IMR-90 (cell line): ENCODE measurements at regions not wholly inside any gene's neighbourhood (a gene's known extent, or its start where the extent isn't known, plus 50 kb on each side); places are given as distances from the start of the nearest gene placed in this dataset.

Source experiments
- ATAC-seq: fragments of 200-7000 bp; cut with Tn5 transposase; 2 replicates; pipeline ENCODE4 v1.9.1; 2020; ENCODE audit warnings: low read depth, mild to moderate bottlenecking, moderate library complexity
- BruUV-seq: library from RNA; stranded (reverse); fragments of 400-500 nt; replicated peaks from 2 replicates; lab custom pipeline; 2021; lab: Mats Ljungman, UMichigan
- CTCF ChIA-PET: fragments of 300-600 bp; formaldehyde crosslinking; extraction: SDS; loops from one replicate; lab custom pipeline; 2021; ENCODE audit warnings: antibody characterized with exemption; lab: Yijun Ruan, JAX
- POLR2A ChIA-PET: fragments of 300-600 bp; sonication (Branson Sonifier 250); formaldehyde crosslinking; loops from one replicate; lab custom pipeline; 2022; ENCODE audit warnings: antibody characterized with exemption; ENCODE audit not compliant: unreplicated experiment; lab: Charles Lee
- DNase-seq: peaks from one replicate; pipeline ENCODE4 v3.0.0; 2013
- H2AFZ ChIP-seq: replicated peaks from 2 replicates; pipeline ENCODE3; 2013; ENCODE audit warnings: low read length, mild to moderate bottlenecking; ENCODE audit not compliant: poor library complexity
- H2AK5ac ChIP-seq: 2 replicates; pipeline ENCODE4 v1.6.1; 2013; ENCODE audit warnings: low read depth, low read length, inconsistent platforms
- H2AK9ac ChIP-seq: replicated peaks from 2 replicates; pipeline ENCODE3; 2013; ENCODE audit warnings: mild to moderate bottlenecking, low read depth, low read length, moderate library complexity; ENCODE audit not compliant: poor library complexity
- H2BK120ac ChIP-seq: 2 replicates; pipeline ENCODE4 v1.6.1; 2013; ENCODE audit warnings: low read depth, low read length, inconsistent platforms
- H2BK15ac ChIP-seq: 3 replicates; pipeline ENCODE4 v1.6.1; 2013; ENCODE audit warnings: low read depth, low read length, inconsistent platforms
- H2BK20ac ChIP-seq: 2 replicates; pipeline ENCODE4 v1.6.1; 2013; ENCODE audit warnings: low read depth, mild to moderate bottlenecking, inconsistent platforms, low read length, moderate library complexity
- H2BK5ac ChIP-seq: 2 replicates; pipeline ENCODE4 v1.6.1; 2013; ENCODE audit warnings: mild to moderate bottlenecking, low read depth, low read length, inconsistent platforms; ENCODE audit not compliant: poor library complexity, severe bottlenecking
- H3K14ac ChIP-seq: replicated peaks from 2 replicates; pipeline ENCODE4 v1.6.1; 2013; ENCODE audit warnings: low read depth, low read length, inconsistent platforms
- H3K18ac ChIP-seq: 2 replicates; pipeline ENCODE4 v1.6.1; 2013; ENCODE audit warnings: low read depth, low read length, control low read depth
- H3K23ac ChIP-seq: 2 replicates; pipeline ENCODE4 v1.6.1; 2013; ENCODE audit warnings: low read depth, low read length, inconsistent platforms
- H3K27ac ChIP-seq: 2 replicates; pipeline ENCODE4 v1.5.1; 2013; ENCODE audit warnings: mild to moderate bottlenecking, control low read depth, low read length; ENCODE audit not compliant: insufficient read depth
- H3K27me3 ChIP-seq: 2 replicates; pipeline ENCODE4 v1.6.1; 2013; ENCODE audit warnings: low read length; ENCODE audit not compliant: control insufficient read depth, insufficient read depth
- H3K36me3 ChIP-seq: 2 replicates; pipeline ENCODE4 v1.6.1; 2013; ENCODE audit warnings: low read length, mixed read lengths; ENCODE audit not compliant: control insufficient read depth, insufficient read depth
- H3K4ac ChIP-seq: 2 replicates; pipeline ENCODE4 v1.6.1; 2013; ENCODE audit warnings: low read depth, low read length, inconsistent platforms
- H3K4me1 ChIP-seq: 2 replicates; pipeline ENCODE4 v1.6.1; 2013; ENCODE audit warnings: low read length, mixed read lengths; ENCODE audit not compliant: control insufficient read depth, insufficient read depth
- H3K4me2 ChIP-seq: 2 replicates; pipeline ENCODE4 v1.6.1; 2013; ENCODE audit warnings: low read depth, mild to moderate bottlenecking, control low read depth, low read length, moderate library complexity
- H3K4me3 ChIP-seq: 2 replicates; pipeline ENCODE4 v1.5.1; 2013; ENCODE audit warnings: low read depth, mild to moderate bottlenecking, control low read depth, low read length, moderate library complexity; ENCODE audit not compliant: insufficient read depth
- H3K56ac ChIP-seq: 2 replicates; pipeline ENCODE4 v1.6.1; 2013; ENCODE audit warnings: low read length, inconsistent platforms; ENCODE audit not compliant: insufficient read depth; ENCODE audit errors: extremely low read depth
- H3K79me1 ChIP-seq, 2 experiments: 2 replicates each; pipeline ENCODE4 v1.6.1; 2013; ENCODE audit warnings: low read length in 2 of 2, inconsistent platforms in 1 of 2, low read depth in 1 of 2
- H3K9ac ChIP-seq: 2 replicates; pipeline ENCODE4 v1.6.1; 2013; ENCODE audit warnings: low read depth, low read length, control low read depth
- H3K9me1 ChIP-seq: 2 replicates; pipeline ENCODE4 v1.6.1; 2013; ENCODE audit warnings: low read length, inconsistent platforms; ENCODE audit not compliant: insufficient read depth
- H3K9me3 ChIP-seq: 2 replicates; pipeline ENCODE4 v1.6.1; 2013; ENCODE audit warnings: low read length; ENCODE audit not compliant: control insufficient read depth, insufficient read depth
- H4K20me1 ChIP-seq: 2 replicates; pipeline ENCODE4 v1.6.1; 2013; ENCODE audit warnings: low read length, inconsistent platforms; ENCODE audit not compliant: insufficient read depth
- H4K5ac ChIP-seq: 2 replicates; pipeline ENCODE4 v1.6.1; 2013; ENCODE audit warnings: mild to moderate bottlenecking, low read depth, low read length, control low read depth
- H4K8ac ChIP-seq, 2 experiments: 2 replicates each; pipeline ENCODE4 v1.6.1; 2013; ENCODE audit warnings: low read depth in 2 of 2, low read length in 2 of 2, control low read depth in 1 of 2, inconsistent platforms in 1 of 2
- H4K91ac ChIP-seq: 2 replicates; pipeline ENCODE4 v1.6.1; 2013; ENCODE audit warnings: low read depth, low read length, inconsistent platforms; ENCODE audit not compliant: insufficient read depth
- CEBPB ChIP-seq: IDR thresholded peaks from 2 replicates; pipeline ENCODE4 v1.6.1; 2012; ENCODE audit warnings: low read depth, low read length, improper control_type of control experiment
- CHD1 ChIP-seq: IDR thresholded peaks from 2 replicates; pipeline ENCODE4 v1.6.1; 2012; ENCODE audit warnings: low read depth, low read length, improper control_type of control experiment
- FOS ChIP-seq: fragments of 150-350 bp; IDR thresholded peaks from 2 replicates; pipeline ENCODE4 v1.6.1; 2016; ENCODE audit warnings: low read depth, low read length
- MAFK ChIP-seq: IDR thresholded peaks from 2 replicates; pipeline ENCODE4 v1.6.1; 2012; ENCODE audit warnings: low read depth, low read length, improper control_type of control experiment
- MXI1 ChIP-seq: IDR thresholded peaks from 2 replicates; pipeline ENCODE4 v1.6.1; 2012; ENCODE audit warnings: low read depth, mild to moderate bottlenecking, low read length, moderate library complexity, borderline replicate concordance
- NFE2L2 ChIP-seq: fragments of 150-350 bp; IDR thresholded peaks from 2 replicates; pipeline ENCODE4 v1.6.1; 2016; ENCODE audit warnings: low read depth, mild to moderate bottlenecking, low read length
- POLR2A ChIP-seq: IDR thresholded peaks from 2 replicates; pipeline ENCODE4 v1.6.1; 2012; ENCODE audit warnings: mild to moderate bottlenecking, low read depth, low read length
- RAD21 ChIP-seq: IDR thresholded peaks from 2 replicates; pipeline ENCODE4 v1.6.1; 2012; ENCODE audit warnings: low read length, improper control_type of control experiment
- RCOR1 ChIP-seq: IDR thresholded peaks from 2 replicates; pipeline ENCODE4 v1.6.1; 2012; ENCODE audit warnings: mild to moderate bottlenecking, low read length, improper control_type of control experiment; ENCODE audit not compliant: insufficient replicate concordance
- RFX5 ChIP-seq: IDR thresholded peaks from 2 replicates; pipeline ENCODE4 v1.8.0; 2012; ENCODE audit warnings: low read depth, mild to moderate bottlenecking, low read length, moderate library complexity
- WGBS, 2 experiments: methylation state at CpG; one replicate each; pipeline versions ENCODE4 v1.1.5 to v1.1.7; 2013; ENCODE audit warnings: missing lambda C conversion rate in 2 of 2; ENCODE audit not compliant: insufficient read length in 1 of 2; ENCODE audit errors: extremely low coverage in 2 of 2; 5-methylcytosine and 5-hydroxymethylcytosine counted together
- dilution Hi-C: fragments of 300-500 bp; cut with HindIII; formaldehyde crosslinking; loops from one replicate; pipeline ENCODE4 v1.14.3; 2018; ENCODE audit warnings: low sequenced_read_pairs; ENCODE audit not compliant: unreplicated experiment
- in situ Hi-C: fragments of 300-500 bp; cut with MboI; formaldehyde crosslinking; loops from 3 replicates; pipeline ENCODE4 v1.14.3; 2019; ENCODE audit warnings: low sequenced_read_pairs, inconsistent platforms, mixed read lengths
- intact Hi-C: fragments of 100-400 bp; cut with micrococcal nuclease; formaldehyde crosslinking; loops from 2 replicates; pipeline ENCODE4 v1.10.0; 2022
- TF ChIP-seq, protein P1 (sequence below): fragments of 150-350 bp; IDR thresholded peaks from 2 replicates; pipeline ENCODE4 v1.6.1; 2016; ENCODE audit warnings: low read depth, mild to moderate bottlenecking, low read length, moderate library complexity, borderline replicate concordance

DNA sequence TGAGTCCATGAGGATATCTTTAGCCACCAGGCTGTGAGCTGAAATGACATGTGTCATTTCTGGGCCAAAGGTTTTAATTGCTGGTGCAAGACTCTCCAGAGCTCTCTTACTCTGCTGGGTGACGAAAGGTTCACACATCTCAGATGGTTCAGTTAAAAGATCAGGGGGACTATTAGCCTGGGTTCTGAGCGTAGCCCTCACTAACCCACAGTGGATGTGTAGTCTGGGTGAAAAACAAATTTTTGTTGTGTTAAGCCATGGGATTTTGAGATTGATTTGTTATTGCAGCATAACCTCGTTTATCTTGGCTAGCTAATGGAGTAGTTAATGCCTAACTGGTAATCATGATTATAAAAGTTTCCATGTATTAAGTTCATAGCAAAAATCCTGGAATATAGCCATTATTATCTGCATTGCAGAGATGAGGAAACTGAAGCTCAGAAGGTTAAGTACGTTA lies 251.5 kb downstream of the RMST start:
- Histone ChIP-seq H3K14ac (no peak overlapping the region), H3K4ac (no peak overlapping the region), H3K4me3 (no peak overlapping the region), H3K27ac (no peak overlapping the region), H2AFZ (no peak overlapping the region), H3K18ac (no peak overlapping the region), H4K5ac (no peak overlapping the region), H3K9me3 (peaks cover 10% of the 10 kb centered on the region), H4K8ac (no peak overlapping the region), H3K4me1 (no peaks in the 10 kb centered on the region), H2BK20ac (no peak overlapping the region), H2AK5ac (no peak overlapping the region), H2BK15ac (no peak overlapping the region), H3K79me1 (no peaks in the 10 kb centered on the region), H3K4me2 (no peak overlapping the region), H4K20me1 (no peaks in the 10 kb centered on the region), H3K9ac (no peak overlapping the region), H3K36me3 (no peaks in the 10 kb centered on the region), H3K56ac (no peak overlapping the region), H2BK5ac (no peak overlapping the region), H2BK120ac (no peak overlapping the region), H3K23ac (no peak overlapping the region), H4K91ac (no peak overlapping the region), H2AK9ac (no peak overlapping the region), H3K27me3 (no peaks in the 10 kb centered on the region), H3K9me1 (no peaks in the 10 kb centered on the region)
- intact Hi-C loops (no loop called here), in situ Hi-C loops (no loop called here), dilution Hi-C loops (no loop called here)
- no CpG with 5 or more reads among the region's 4 CpGs for WGBS, 2 experiments
- TF ChIP-seq MAFK: no peak
- no peak for TF ChIP-seq FOS
- no peak for TF ChIP-seq CHD1
- TF ChIP-seq RAD21: no peak
- TF ChIP-seq RFX5: no peak
- no peak for TF ChIP-seq MXI1
- no peak for TF ChIP-seq RCOR1
- no peak for TF ChIP-seq NFE2L2
- TF ChIP-seq CEBPB: no peak
- TF ChIP-seq, protein P1, sequence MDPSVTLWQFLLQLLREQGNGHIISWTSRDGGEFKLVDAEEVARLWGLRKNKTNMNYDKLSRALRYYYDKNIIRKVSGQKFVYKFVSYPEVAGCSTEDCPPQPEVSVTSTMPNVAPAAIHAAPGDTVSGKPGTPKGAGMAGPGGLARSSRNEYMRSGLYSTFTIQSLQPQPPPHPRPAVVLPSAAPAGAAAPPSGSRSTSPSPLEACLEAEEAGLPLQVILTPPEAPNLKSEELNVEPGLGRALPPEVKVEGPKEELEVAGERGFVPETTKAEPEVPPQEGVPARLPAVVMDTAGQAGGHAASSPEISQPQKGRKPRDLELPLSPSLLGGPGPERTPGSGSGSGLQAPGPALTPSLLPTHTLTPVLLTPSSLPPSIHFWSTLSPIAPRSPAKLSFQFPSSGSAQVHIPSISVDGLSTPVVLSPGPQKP: no peak
- no peak for TF ChIP-seq POLR2A
- no TSS peak for BruUV-seq
- CTCF ChIA-PET: no interaction called here
- ATAC-seq (no peak), DNase-seq (no peak)
- POLR2A ChIA-PET: no interaction called here
